Brain microvascular endothelial cell (primary cell): ENCODE measurements at regions not wholly inside any gene's neighbourhood (a gene's known extent, or its start where the extent isn't known, plus 50 kb on each side); places are given as distances from the start of the nearest gene placed in this dataset.
"Not testable (repeated sequence)": the region's sequence is repeated elsewhere in the genome, so short reads cannot be mapped to it uniquely, and the experiment has no call there.

Experiments used
- DNase-seq: peaks from one replicate; pipeline ENCODE4 v3.0.0-alpha.2; 2020
- H3K27ac ChIP-seq: fragments of 250-450 bp; sonication (Bioruptor Pico); 2 replicates; pipeline ENCODE4 v1.5.1; 2020; ENCODE audit warnings: mild to moderate bottlenecking, moderate library complexity
- H3K27me3 ChIP-seq: fragments of 250-450 bp; sonication (Bioruptor Pico); replicated peaks from 2 replicates; pipeline ENCODE4 v1.5.1; 2020; ENCODE audit warnings: mild to moderate bottlenecking
- H3K36me3 ChIP-seq: fragments of 250-450 bp; sonication (Bioruptor Pico); replicated peaks from 2 replicates; pipeline ENCODE4 v1.5.1; 2020; ENCODE audit warnings: mild to moderate bottlenecking
- H3K4me3 ChIP-seq: 2 replicates; pipeline ENCODE4 v1.5.1; 2011; ENCODE audit warnings: low read depth, mild to moderate bottlenecking, control low read depth, low read length, moderate library complexity
- in situ Hi-C: cut with HindIII; loops from 2 replicates; pipeline ENCODE4 v1.10.0; 2017; ENCODE audit warnings: low sequenced_read_pairs, low pct_ligation_motif_present
- TF ChIP-seq, protein P1 (sequence below): IDR thresholded peaks from 2 replicates; pipeline ENCODE4 v1.5.1; 2011; ENCODE audit warnings: low read depth, mild to moderate bottlenecking, moderate library complexity, low read length, control low read depth, inconsistent platforms; ENCODE audit errors: missing control alignments

DNA sequence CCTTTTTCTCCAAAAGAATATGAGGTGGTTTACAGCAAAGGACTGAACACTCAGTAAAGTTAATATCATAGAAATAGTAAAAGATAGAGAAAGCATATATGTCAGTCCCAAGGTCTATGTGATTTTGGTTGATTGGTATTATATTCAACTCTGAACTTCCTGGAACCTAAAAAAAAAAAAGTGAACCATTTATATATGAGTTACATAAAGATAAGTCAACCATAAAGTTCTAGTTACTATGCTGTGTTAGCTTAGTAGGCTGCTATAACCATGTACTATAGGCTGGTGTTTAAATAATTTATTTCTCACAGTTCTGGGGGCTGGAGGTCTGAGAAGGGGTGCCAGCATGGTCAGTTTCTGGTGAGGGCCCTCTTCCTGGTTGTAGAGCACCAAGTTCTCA is 475.6 kb downstream of the KLF12 start:
- TF ChIP-seq, protein P1, sequence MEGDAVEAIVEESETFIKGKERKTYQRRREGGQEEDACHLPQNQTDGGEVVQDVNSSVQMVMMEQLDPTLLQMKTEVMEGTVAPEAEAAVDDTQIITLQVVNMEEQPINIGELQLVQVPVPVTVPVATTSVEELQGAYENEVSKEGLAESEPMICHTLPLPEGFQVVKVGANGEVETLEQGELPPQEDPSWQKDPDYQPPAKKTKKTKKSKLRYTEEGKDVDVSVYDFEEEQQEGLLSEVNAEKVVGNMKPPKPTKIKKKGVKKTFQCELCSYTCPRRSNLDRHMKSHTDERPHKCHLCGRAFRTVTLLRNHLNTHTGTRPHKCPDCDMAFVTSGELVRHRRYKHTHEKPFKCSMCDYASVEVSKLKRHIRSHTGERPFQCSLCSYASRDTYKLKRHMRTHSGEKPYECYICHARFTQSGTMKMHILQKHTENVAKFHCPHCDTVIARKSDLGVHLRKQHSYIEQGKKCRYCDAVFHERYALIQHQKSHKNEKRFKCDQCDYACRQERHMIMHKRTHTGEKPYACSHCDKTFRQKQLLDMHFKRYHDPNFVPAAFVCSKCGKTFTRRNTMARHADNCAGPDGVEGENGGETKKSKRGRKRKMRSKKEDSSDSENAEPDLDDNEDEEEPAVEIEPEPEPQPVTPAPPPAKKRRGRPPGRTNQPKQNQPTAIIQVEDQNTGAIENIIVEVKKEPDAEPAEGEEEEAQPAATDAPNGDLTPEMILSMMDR = no peak
- Histone ChIP-seq H3K4me3 (no peak overlapping the region), H3K27me3 (no peaks in the 10 kb centered on the region), H3K27ac (no peak overlapping the region), H3K36me3 (no peaks in the 10 kb centered on the region)
- in situ Hi-C loops = no loop called here
- no peak for DNase-seq

DNA sequence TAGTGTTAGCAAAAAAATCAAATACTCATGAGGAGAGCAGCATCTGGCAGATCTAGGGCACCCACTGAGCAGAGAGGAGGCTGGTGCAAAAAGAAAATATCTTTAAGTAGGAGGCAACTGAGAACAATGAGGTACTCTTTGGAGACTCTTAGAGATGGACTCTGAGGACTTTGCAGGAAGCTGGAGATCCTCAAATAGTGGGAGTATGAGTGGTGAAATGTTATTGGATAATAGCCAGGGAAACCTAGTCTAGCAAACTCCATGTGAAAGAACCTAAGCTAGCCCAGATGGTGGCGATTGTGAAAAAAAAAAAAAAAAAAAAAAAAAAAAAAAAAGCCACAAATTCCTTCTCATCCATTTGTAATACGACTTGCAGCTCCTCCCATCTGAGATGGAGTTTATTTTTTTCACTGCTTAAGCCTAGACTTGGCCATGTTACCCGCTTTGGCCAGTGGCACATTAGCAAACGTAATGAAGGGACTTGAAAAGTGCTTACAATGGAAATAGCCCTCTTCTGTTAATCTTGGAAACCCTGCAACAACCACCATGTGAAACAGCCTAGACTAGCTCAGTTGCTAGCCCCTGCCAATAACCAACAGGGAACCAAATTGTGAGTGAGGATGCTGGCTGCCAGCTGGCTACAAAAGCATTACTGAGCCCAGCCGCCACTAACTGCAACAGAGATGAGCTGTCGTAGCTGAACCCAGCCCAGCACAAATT is 476.2 kb downstream of the KLF12 start:
- H3K27ac ChIP-seq = no peak overlapping the region
- TF ChIP-seq, protein P1 = no peak

DNA sequence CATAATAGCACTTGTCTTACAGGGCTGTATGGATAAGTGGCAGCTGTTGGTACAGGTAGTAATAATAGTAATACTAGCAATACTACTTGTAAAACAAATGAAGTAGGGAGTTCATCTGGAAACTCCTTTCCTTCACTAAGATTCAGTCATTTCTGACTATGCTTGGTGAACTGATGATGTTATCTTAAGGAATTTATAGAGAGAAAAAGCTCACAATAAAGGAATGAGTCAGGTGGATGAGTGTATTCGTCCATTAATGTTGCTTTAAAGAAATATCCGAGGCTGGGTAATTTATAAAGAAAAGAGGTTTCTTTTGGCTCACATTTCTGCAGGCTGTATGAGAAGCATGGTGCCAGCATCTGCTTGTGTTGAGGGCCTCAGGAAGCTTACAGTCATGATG is 477.3 kb downstream of the KLF12 start:
- Histone ChIP-seq H3K27ac (no peak overlapping the region), H3K4me3 (no peak overlapping the region), H3K27me3 (no peaks in the 10 kb centered on the region), H3K36me3 (no peaks in the 10 kb centered on the region)
- in situ Hi-C loops = no loop called here
- DNase-seq = no peak
- TF ChIP-seq, protein P1 = no peak

More for the DNA sequence above, 476.2 kb downstream of the KLF12 start:
- Histone ChIP-seq H3K4me3 (no peak overlapping the region), H3K36me3 (no peaks in the 10 kb centered on the region), H3K27me3 (no peaks in the 10 kb centered on the region)
- in situ Hi-C loops = no loop called here
- no peak for DNase-seq

DNA sequence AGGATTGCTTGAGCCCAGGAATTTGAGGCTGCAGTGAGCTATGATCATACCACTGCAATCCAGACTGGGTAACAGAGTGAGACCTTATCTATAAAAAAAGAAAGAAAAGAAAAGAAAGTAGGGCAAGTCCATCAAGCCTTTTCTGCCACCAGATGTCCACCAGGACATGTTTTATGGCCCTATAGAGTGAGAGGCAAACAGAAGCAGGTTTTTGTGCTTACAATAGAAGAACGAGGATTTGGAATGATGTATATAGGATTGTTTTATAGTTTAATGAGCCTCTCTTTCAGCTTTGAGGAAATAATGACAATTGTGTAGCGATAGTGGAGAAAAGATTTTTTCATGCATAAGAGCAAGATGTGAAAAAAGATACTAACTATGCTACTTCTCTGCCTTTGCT is 480.5 kb downstream of the KLF12 start:
- TF ChIP-seq, protein P1 = no peak
- H3K27me3 ChIP-seq = no peaks in the 10 kb centered on the region
- H3K4me3 ChIP-seq = no peak overlapping the region
- no peaks in the 10 kb centered on the region for H3K36me3 ChIP-seq
- H3K27ac ChIP-seq = no peak overlapping the region
- in situ Hi-C loops = no loop called here
- no peak for DNase-seq

DNA sequence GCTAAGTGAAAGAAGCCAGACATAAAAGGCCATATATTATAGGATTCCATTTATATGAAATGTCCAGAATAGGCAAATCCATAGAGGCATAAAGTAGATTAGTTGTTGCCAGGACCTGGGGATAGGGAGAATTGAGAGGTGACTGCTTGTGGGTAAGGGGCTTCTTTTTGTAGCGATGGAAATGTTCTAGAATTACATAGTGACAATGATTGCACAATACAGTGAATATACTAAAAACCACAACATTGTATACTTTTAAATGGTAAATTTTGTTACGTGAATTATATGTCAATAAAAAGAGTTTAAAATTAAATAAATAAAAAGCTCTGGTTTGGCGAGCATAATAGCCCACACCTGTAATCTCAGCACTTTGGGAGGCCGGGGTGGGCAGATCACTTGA is 486.8 kb downstream of the KLF12 start:
- DNase-seq = no peak
- TF ChIP-seq, protein P1 = no peak
- H3K27ac ChIP-seq = no peak overlapping the region
- H3K4me3 ChIP-seq = no peak overlapping the region
- H3K36me3 ChIP-seq = no peaks in the 10 kb centered on the region
- in situ Hi-C loops = no loop called here
- no peaks in the 10 kb centered on the region for H3K27me3 ChIP-seq

DNA sequence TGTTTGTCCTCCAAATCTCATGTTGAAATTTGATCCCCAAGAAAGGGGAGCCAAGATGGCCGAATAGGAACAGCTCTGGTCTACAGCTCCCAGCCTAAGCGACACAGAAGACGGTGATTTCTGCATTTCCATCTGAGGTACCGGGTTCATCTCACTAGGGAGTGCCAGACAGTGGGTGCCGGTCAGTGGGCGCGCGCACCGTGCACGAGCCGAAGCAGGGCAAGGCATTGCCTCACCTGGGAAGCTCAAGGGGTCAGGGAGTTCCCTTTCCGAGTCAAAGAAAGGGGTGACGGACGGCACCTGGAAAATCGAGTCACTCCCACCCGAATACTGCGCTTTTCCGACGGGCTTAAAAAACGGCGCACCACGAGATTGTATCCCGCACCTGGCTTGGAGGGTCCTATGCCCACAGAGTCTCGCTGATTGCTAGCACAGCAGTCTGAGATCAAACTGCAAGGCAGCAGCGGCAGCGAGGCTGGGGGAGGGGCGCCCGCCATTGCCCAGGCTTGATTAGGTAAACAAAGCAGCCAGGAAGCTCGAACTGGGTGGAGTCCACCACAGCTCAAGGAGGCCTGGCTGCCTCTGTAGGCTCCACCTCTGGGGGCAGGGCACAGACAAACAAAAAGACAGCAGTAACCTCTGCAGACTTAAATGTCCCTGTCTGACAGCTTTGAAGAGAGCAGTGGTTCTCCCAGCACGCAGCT is 493.6 kb downstream of the KLF12 start:
- DNase-seq, in situ Hi-C loops, H3K36me3 ChIP-seq, H3K4me3 ChIP-seq, H3K27ac ChIP-seq, H3K27me3 ChIP-seq: not testable (repeated sequence)
